ENCODE measurements at regions not wholly inside any gene's neighbourhood (a gene's known extent, or its start where the extent isn't known, plus 50 kb on each side); places are given as distances from the start of the nearest gene placed in this dataset.

DNA sequence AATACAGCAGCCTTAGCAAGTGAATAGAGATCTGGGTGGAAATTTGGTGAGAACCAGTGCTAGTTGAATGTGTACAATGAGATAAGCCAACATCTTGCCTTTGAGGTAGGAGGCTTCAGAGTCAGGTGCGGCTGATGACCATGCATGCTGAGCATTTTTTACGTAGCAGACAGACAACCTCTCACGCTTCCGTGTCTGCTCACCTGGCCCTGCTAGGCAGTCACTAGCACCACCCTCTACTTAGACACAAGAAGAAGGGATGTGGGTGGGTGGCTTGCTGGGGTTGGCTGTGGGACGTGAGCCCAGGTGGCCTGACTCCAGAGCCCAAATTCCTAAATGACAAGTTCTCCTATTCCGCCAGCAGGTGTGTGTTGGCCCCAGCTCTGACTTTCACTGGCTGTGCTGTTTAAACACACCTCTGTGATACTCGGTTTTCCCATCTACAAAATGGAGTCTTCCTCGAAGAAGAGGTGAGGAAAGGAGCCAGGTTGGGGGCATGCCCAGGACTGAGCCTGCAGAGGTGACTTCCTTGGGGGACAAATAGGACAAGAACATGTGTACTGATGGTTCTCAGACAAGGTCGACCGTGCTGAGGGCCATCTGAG lies 57.8 kb upstream of the BCL11B start:
- H3K36me3 Mint-ChIP-seq (ENCODE audit: low read depth): no peaks in the 10 kb centered on the region
- H3K4me3 Mint-ChIP-seq: no peak overlapping the region
- DNase-seq: no peak
- peaks cover 4% of the 10 kb centered on the region for H3K27me3 Mint-ChIP-seq
- no peak overlapping the region for H3K27ac Mint-ChIP-seq
- CTCF ChIA-PET: no interaction called here
- POLR2A ChIA-PET: no interaction called here
- H3K9me3 Mint-ChIP-seq: no peaks in the 10 kb centered on the region
- H3K4me1 Mint-ChIP-seq: no peaks in the 10 kb centered on the region

DNA sequence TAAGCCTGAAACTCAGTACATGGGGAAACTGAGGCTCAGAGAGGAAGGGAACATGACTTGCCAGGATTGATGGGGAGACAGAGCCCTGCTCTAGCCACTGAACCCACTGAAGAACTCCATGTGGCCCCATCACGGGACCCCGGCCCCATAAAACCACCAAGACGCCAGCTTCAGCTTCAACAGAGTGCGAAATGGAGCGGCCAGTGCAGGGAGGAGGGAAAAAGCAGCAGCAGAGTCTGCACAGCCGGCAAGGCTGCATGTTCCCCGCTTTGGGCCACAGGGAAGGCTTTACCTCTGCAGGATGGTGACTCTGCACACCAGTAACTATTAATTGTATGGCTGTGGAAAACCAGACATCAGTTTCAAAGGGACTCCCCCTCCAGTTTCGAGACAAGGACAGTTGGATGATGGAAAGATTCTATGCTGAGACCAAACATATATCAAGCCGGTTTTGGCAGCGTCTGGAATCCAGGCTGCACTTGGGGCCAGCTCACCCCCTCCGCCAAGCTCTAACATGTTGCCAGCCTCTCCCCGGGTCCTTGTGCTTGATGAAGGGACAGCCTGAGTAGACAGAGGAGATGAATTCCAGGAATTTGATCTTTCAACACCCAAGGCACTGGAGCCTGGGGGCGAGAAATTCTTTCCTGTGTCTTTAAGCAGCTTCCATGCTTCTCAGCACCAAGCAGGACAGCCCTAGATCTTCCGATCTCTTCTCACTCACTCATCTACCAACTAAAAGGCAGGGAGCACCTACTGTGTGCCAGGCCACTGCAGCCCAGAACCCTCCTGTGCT lies 55.7 kb upstream of the BCL11B start:
- no peaks in the 10 kb centered on the region for H3K4me1 Mint-ChIP-seq
- H3K4me3 Mint-ChIP-seq: no peak overlapping the region
- CTCF ChIA-PET: no interaction called here
- no peaks in the 10 kb centered on the region for H3K36me3 Mint-ChIP-seq (ENCODE audit: low read depth)
- no peak overlapping the region for H3K27ac Mint-ChIP-seq
- peaks cover 2% of the 10 kb centered on the region for H3K27me3 Mint-ChIP-seq
- no peaks in the 10 kb centered on the region for H3K9me3 Mint-ChIP-seq
- POLR2A ChIA-PET: no interaction called here
- DNase-seq: no peak

DNA sequence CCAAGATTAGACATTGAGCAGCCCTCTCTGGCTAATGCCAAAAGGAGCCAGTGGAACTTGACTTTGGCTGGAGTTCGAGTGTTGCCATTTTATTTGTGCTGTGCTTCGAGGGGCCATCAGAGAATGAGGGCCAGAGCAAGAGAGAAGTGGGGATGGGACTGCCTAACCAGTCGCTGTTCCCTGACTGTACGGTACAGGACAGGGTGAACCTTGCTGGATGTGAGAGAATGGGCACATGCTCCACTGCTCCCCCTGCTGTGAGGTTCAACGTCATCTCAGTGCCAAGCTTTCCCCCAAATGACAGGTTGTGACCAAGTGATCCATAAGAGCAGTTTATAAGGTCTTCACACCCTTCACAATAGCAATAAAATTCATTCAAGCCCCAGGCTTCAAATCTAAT lies 55.1 kb upstream of the BCL11B start:
- ChIA-PET CTCF (no interaction called here), POLR2A (no interaction called here)
- Mint-ChIP-seq H3K9me3 (no peaks in the 10 kb centered on the region), H3K27me3 (peaks cover 2% of the 10 kb centered on the region), H3K36me3 (ENCODE audit: low read depth) (no peaks in the 10 kb centered on the region), H3K27ac (no peak overlapping the region), H3K4me1 (no peaks in the 10 kb centered on the region), H3K4me3 (no peak overlapping the region)
- no peak for DNase-seq

DNA sequence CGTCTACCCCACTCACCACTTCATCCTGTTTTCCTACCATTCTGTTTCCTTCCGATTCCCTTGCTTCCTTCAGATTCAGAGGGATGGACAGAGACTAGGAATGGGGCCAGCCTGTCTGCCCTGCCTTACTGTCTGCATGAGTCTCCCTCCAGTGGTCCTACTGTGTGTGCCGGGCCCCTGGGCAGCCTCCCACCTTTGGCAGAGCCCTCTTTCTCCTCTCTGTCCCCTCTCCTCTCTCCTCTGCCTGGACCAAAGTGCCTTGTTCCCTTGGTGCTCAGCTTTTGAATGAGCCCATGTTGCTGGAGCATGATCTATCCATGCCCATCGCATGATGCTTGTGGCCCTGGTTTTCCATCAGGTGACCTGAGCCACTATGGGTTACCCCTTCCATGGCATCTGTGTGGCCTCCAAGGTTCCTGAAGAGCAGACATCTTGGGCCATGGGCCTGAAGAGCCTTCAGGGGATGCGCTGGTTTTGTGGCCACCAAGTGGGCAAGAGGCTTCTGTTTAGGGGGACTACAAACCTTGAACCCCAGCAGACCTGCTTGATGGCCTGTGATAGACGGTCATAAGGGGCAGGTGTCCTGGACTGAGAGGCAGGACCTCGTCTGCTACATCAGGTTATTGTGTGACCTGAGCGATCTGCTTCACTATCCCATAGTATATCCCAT lies 54.2 kb upstream of the BCL11B start:
- Mint-ChIP-seq H3K4me3 (no peak overlapping the region), H3K27ac (no peak overlapping the region), H3K36me3 (ENCODE audit: low read depth) (no peaks in the 10 kb centered on the region), H3K4me1 (peaks cover 5% of the 10 kb centered on the region), H3K9me3 (no peaks in the 10 kb centered on the region), H3K27me3 (peaks cover 2% of the 10 kb centered on the region)
- ChIA-PET POLR2A (no interaction called here), CTCF (no interaction called here)
- DNase-seq: no peak

DNA sequence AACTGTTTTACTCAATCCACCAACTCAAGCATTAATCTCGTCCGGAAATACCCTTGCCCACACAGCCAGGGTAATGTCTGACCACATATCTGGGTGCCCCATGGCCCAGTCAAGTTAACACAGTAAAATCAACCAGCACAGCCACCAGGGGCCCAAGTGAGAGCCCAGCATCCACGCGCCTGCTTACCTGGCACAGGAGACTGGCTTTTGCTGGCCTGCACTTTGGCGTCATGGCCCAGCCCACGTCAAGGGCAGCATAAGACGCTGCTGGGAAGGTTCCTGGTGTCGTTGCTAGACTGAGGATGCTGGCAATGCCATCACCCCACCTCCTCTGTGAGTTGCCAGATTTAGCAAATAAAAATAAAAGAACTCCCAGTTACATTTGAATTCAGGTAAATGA lies 53.6 kb upstream of the BCL11B start:
- Mint-ChIP-seq H3K27ac (no peak overlapping the region), H3K9me3 (no peaks in the 10 kb centered on the region), H3K4me3 (no peak overlapping the region), H3K27me3 (peaks cover 2% of the 10 kb centered on the region), H3K4me1 (peaks cover 7% of the 10 kb centered on the region), H3K36me3 (ENCODE audit: low read depth) (no peaks in the 10 kb centered on the region)
- POLR2A ChIA-PET: no interaction called here
- no peak for DNase-seq
- CTCF ChIA-PET: no interaction called here

DNA sequence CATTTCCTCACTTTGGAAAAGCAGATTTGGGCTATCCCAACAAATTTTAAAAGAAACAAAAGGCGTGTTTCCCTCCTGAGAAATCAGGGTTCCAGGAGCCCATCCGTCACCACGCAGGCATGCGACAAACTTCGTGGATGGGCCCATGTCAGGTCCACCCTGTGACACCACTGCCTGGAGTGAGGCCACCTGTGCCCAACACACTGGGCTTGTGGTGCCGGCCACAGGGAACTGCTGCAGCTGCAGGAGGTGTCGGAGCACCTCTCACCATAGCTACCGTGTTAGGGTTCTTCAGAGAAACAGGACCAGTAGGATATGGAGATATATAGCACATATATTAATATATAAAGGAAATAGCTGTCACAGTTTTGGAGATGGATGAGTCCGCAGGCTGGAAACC lies 53.0 kb upstream of the BCL11B start:
- ChIA-PET CTCF (no interaction called here), POLR2A (no interaction called here)
- Mint-ChIP-seq H3K4me3 (no peak overlapping the region), H3K36me3 (ENCODE audit: low read depth) (no peaks in the 10 kb centered on the region), H3K27me3 (peaks cover 2% of the 10 kb centered on the region), H3K27ac (no peak overlapping the region), H3K9me3 (no peaks in the 10 kb centered on the region), H3K4me1 (peaks cover 10% of the 10 kb centered on the region)
- no peak for DNase-seq

DNA sequence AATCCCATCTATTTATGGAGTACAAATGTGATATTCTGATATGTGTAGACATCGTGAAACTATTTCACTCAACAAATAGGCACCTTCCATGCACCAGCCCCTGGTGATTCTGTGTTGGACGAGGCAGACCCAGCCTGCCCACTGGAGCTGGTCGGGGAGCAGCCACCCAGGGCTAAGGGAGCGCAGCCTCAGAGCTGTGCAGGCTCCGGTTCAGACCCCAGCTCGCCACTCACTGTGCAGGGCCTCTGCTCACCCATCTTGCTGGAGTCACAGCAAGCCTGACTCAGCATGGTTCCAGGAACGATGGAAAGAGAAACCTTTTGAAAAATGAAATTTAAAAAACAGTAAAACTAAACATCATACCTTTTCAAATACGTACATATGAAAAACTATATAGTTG lies 52.3 kb upstream of the BCL11B start:
- POLR2A ChIA-PET: no interaction called here
- Mint-ChIP-seq H3K27me3 (peaks cover 2% of the 10 kb centered on the region), H3K4me1 (peaks cover 14% of the 10 kb centered on the region), H3K9me3 (no peaks in the 10 kb centered on the region), H3K27ac (no peak overlapping the region), H3K36me3 (ENCODE audit: low read depth) (no peaks in the 10 kb centered on the region), H3K4me3 (no peak overlapping the region)
- no peak for DNase-seq
- CTCF ChIA-PET: no interaction called here

DNA sequence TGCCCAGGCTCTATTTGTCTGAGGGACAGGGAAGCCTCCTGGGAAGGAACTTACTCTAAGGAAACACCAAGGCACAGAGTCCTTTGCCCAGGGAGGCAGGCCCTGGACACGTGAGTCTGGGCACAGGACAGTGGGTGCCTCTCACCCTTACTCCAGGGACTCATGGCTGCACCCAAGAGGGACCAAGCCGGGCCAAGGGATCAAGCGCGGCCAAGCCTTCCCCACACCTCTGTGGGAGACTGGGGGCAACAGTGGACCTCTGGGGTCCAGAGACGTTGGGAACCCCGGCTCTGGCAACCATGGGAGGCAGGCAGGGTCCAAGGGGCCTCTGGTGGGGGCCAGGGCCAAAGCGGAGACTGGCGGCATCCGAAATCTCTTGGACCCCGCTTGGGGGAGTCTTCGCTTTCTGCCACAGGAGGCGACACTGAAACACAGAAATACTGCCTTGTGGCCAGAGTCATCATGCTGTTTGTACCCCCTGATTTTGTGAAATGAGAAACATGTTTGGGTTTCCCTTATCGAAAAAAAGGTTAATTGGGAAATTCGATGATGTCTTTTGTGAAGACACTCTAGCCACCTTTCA lies 51.7 kb upstream of the BCL11B start:
- no peak for DNase-seq
- no peaks in the 10 kb centered on the region for H3K27me3 Mint-ChIP-seq
- H3K9me3 Mint-ChIP-seq: no peaks in the 10 kb centered on the region
- H3K4me3 Mint-ChIP-seq: no peak overlapping the region
- peaks cover 14% of the 10 kb centered on the region for H3K4me1 Mint-ChIP-seq
- POLR2A ChIA-PET: no interaction called here
- no peak overlapping the region for H3K27ac Mint-ChIP-seq
- CTCF ChIA-PET: no interaction called here
- no peaks in the 10 kb centered on the region for H3K36me3 Mint-ChIP-seq (ENCODE audit: low read depth)

DNA sequence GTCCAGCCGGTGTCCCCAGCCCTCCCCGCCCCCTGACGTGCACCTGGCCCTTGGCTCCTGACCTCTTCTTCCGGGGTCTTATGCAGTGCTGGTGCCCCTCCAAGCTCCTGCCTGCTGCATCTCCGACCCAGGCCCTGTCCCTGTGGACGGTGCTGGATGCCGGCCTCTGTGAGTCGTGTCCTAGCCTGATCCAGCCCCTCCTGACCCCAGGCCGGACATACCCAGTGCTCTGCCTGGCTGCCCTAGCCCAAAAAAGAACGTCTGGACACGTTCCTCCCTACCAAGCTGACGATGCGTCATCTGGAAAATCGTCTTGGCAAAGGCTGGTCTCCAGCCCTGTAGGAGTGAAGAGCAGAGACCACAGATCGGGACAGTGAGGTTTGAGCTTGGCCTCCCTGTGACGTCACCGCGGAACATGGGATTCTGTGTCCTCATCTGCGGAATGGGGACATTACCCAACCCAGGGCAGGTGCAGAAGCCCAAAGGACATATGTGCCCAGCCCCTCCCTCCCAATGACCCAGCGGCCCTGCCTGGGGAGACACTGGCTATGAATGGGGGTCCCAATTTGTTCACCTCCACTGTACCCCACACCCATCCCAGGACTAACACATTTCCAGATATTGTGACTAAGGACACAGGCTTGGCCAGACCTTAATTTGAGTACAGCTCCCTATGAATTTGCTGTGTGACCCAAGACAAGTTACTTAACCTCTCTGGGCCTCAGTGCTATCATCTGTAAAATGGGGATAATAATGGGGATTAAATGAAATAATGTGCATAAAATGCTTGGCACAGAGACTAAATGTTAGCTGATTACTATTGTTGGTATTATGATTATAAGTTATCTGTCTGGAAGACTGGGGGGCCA lies 51.0 kb upstream of the BCL11B start:
- H3K27me3 Mint-ChIP-seq: no peaks in the 10 kb centered on the region
- no peak overlapping the region for H3K27ac Mint-ChIP-seq
- no peak overlapping the region for H3K4me3 Mint-ChIP-seq
- ChIA-PET POLR2A (no interaction called here), CTCF (no interaction called here)
- H3K4me1 Mint-ChIP-seq: peaks cover 14% of the 10 kb centered on the region
- no peaks in the 10 kb centered on the region for H3K9me3 Mint-ChIP-seq
- H3K36me3 Mint-ChIP-seq (ENCODE audit: low read depth): no peaks in the 10 kb centered on the region
- no peak for DNase-seq

DNA sequence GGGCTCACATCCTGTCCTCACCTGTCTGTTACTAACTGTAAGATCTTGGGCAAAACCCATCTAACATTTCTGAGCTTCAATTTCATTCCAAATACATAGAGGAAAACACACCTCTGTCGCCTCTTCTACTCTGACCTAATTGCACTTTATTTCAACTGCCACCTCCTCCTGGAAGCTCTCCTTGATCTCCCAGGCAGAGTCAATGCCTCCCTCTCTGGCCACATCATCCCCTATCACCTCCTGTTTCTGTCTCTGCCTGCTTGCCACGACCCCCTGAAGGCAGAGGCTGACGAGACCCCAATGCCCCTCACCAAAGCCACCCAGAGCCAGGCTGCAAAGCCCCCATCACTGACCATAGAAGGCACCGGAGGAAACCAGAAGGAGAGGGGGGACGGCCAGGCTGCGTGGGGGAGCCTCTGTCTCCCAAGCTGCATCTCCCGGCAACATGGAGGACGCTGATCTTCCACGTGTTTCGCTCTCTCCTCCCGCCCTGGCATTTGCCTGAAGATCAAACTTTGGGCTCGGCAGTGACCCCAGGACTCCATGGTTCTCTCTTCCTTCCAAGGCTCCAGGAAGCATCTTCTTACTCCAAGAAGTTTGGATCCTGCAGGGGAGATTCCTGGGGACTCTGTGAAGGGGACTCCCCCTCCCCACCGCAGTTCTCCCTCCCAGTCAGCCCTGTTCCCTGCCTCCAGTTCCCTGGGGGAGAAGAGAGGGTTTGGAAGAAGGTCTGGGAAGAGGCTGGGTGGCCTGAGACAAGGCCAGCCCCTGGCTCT lies 50.1 kb upstream of the BCL11B start:
- ChIA-PET POLR2A (no interaction called here), CTCF (no interaction called here)
- H3K27me3 Mint-ChIP-seq: no peaks in the 10 kb centered on the region
- H3K9me3 Mint-ChIP-seq: no peaks in the 10 kb centered on the region
- no peak overlapping the region for H3K4me3 Mint-ChIP-seq
- no peak overlapping the region for H3K27ac Mint-ChIP-seq
- peaks cover 14% of the 10 kb centered on the region for H3K4me1 Mint-ChIP-seq
- DNase-seq: no peak
- H3K36me3 Mint-ChIP-seq (ENCODE audit: low read depth): no peaks in the 10 kb centered on the region

Measured in activated CD4-positive, alpha-beta memory T cell treated with anti-CD3 and anti-CD28 coated beads, Interleukin-2, amount 10 ng/mL, durations not matched to agents 7 days and 5 days (primary cell).